NCI-H82 treated with DMSO at 0.1 percent for 48 hours (cell line): ENCODE measurements at regions not wholly inside any gene's neighbourhood (a gene's known extent, or its start where the extent isn't known, plus 50 kb on each side); places are given as distances from the start of the nearest gene placed in this dataset.

Source experiments
- DNase-seq: peaks from one replicate; lab custom pipeline; 2025; ENCODE audit not compliant: unreplicated experiment; lab: John Stamatoyannopoulos, UW

DNA sequence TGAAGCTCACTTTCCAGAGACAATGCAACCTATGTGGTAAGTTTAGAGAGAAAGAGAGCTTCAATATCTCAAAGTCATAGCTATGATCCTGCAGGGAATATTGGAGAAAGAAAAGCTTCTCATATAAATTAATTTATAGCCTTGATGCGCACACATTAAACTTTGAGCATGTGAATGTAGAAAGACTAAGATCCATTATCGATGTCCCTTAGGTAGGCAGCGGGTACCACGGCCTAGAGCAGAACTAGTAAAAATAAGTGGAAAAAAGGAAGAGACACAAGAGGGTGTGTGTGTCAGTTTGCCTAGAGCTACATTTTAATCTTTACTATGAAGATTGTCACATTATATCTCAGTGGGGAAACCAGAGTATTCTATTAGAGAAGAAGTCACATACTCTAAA is 685.6 kb downstream of the AMY1C start:
- no peak for DNase-seq

DNA sequence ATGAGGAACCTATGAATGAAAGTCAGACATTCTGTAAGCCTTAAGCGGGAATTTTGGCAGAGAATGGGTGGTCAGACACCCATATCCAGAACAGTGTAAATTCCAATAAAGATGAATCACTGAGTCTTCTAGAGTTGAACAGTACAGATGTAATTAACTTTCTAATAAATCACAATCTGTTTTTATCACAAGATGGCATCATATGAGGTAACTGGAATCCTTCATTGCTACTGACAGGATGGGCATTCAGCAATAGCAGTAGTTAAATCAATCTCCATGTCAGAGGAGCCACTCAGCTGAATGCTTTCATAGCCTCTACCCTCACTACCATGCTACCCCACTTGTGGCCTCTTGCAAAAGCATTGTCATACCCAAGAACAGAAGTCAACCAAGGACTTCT is 690.3 kb downstream of the AMY1C start:
- DNase-seq = no peak

DNA sequence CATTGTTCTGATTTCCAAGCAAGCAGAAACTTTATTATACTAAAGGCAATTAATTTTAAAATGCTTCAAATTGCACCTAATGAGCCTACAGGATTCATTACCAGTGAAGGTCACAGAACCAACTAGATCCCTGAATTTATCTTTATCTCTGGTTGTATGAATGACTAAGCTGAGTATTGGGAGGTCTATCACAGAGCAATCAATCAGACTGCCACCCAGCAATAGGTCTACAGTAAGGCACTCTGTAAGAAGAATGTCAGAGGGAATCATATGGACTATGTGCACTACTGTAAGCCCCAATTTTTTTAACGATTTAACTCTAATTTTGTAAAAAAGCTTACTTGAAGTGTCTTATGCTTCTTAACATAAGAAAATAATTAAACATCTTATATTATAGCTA is 707.0 kb downstream of the AMY1C start:
- DNase-seq = no peak

DNA sequence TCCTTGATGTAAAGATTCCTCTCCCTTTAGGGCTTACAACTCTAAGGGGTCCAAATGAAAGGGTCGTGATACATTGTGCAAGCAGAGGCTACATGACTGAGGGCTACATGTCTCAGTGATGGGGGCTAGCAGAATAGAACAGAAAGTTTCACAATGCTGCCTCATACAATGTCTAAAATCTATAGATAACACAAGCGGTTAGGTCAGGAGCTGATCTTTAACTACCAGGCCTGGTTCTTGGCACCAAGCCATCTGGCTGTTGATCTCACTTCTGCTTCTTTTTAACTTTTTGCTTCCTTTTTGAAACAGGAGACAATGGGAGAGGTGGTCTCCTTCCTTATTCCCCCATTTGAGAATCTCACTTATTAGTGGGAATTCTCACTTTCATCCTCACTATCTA is 710.2 kb downstream of the AMY1C start:
- no peak for DNase-seq

DNA sequence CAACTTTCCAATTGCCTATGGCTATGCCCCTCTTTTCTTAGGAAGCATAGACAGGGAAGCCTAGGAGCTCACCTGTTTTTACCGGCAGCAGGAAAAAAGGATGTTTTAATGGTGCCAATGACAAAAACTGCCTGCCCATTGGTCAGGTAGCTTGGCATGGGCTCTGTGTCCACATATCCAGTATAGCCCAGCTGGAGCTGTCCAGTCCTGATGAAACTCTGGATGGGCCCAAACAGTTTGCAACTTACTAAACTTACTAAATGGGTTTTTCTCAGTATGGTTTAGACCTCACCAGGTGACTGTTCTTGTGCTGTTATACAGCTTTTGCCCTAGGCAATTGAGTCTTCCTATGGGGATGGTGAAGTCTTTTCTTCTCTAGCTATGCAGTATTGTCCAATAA is 711.2 kb downstream of the AMY1C start:
- DNase-seq = no peak

DNA sequence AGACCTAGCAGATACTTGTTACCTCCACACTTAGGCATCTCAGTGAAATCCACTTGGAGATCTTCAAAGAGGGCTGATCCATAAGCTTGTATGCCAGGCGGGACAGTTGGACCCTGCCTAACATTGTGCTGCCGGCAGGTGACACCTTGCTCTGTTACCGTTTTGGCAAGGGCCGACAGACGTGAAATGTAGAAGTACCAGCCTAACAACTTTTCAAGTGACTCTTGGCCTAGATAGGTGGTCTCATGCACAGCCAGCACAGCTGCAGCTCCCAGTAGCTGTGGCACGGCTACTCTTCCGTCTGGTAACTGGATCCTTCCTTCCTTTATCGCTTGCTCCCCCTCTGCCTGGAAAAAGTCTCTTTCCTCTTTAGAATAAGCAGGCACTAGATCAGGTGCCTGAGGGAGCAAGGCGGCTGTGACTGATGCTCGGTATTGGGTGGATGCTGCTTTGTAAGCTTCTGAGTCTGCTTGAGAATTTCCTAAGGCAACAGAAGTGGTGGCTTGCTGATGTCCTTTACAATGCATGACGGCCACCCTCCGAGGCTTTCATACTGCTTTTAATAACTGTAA is 713.5 kb downstream of the AMY1C start:
- no peak for DNase-seq

DNA sequence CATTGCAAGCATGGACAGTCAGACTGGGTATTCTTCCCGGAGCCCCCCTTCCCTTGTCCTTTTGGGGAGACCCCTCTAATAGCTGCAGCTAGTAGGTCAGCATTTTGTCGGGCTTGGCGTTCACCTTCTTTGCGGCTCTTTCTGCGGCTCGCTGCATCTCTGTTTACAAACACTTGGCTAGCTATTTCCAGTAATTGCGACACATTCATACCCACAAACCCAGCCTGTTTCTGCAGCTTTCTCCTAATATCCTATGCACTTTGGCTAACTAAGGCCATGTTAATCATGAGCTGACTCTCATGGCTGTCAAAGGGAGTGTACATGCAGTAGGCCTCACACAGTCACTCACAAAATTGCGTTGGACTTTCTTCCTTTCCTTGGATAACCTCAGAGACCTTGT is 716.4 kb downstream of the AMY1C start:
- DNase-seq = no peak

DNA sequence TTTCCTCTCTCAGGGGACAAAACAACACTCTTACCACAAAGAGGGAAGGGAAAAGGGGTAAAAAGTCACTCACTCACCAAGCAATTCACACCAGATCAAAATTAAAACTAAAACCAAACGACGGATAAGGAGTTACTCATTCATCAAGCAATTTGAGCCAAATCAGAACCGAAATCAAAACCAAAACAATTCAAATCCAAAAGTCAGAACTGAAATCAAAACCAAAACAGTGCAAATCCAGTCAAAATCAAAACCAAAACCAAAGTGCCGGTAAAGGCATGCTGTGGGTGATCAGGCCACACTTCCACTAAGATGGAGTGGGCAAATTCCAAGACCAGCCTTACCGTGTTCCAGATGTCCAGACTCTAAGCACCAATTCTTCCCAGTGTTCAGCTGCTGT is 717.9 kb downstream of the AMY1C start:
- no peak for DNase-seq

DNA sequence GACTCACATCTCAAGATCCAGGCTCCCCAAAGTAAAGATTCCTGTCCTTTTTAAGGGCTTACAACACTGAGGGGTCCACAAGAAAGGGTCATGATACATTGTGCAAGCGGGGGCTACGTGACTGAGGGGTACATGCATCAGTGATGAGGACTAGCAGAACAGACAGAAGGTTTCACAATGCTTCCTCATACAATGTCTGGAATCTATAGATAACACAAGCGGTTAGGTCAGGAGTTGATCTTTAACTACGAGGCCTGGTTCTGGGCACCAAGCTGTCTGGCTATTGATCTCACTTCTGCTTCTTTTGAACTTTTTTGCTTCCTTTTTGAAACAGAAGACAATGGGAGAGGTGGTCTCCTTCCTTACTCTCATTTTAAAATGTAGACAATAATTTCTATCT is 718.6 kb downstream of the AMY1C start:
- DNase-seq = no peak

DNA sequence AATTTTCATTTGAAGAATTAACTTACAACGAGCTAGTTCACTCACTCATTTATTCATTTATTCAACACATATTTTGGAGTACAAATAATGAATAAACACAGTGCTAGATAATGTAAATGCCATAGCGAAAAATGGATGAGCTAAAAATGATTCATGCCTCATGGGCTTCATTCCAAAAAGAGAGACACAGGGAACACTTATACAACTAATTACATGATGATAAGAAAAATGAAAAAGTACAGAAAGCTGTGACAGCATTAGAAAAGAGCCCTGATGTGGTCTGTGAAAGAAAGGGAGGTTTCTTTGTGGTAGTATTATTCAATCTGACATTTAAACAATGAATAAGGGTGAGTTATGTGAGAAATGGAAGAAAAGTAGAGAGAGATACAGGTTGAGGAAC is 726.4 kb downstream of the AMY1C start:
- DNase-seq = no peak

DNA sequence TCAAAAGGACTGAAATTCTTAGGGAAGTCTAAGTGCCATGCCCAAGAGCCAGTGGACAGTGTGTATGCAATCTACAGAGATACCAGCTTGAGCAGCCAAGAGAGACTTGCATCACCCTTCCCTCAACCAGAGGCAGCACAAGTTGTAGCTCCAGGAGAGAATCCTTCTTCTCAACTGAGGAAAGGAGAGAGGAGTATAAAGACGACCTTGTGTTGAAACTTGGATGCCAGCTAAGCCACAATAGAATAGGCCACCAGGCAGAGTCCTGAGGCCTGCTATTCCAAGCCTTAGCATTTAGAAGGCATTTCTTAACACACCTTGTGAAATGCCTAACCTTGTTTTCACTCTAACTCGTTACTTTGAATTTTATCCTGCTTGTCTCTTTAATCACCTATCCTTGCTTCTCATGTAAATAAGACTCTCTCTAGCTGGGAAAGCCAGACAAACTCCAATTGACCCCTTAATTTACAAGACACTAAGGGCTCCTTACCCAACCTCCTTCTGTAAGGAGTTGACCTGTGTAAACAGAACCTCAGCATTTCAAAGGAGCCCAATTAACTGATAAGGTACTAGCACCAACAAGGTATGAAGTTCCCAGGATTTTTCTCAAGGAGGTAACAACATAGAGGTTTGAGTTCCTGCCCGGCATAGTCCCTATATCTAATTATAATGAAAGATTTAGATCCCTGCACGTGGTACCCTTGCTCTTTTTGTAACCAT is 738.8 kb downstream of the AMY1C start:
- no peak for DNase-seq

DNA sequence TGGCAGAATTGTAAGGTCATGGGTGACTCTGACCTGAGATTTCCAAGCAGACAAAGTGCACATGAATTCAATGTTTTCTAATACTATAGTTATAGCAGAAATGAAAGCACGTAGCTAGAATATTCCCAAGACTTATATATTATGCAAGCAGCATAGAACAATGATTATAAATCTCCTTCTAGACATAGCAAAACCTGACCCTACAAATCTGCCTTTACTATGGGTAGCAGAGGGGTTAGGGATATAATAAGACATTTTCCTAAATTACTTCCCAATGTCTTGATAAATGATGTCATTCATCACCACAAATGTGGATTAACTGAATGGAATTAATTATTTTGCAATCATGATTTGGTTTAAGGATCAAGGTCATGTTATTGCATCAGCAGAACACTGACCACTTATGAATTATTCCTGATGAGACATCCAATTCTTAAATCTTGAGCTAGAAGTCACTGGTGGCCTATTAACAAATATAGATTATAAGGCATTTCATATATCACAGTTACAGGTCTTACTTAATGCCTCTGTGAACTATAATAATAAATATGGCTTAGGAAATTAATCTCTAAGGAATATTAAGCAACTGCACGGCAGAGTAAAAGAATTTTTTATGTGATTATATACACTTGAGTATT is 776.6 kb downstream of the AMY1C start:
- peak; percentile 14 for DNase-seq

DNA sequence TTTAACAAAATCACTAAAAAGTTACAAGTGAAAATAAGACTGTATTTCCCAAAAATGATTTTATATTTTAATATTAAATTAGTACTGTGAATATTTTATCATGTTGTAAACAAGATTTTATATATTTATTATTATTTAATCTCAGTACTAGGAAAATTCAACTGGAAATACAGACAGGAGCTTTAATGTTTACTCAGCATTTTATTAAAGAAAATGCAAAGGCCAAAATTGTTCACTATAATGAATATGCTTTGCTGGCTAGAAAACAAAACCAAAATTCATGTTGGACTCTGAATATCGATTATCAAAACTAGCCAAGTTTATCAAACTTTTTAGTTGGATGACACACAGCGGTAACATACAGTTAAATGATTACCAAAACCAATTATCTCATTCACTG is 782.3 kb downstream of the AMY1C start:
- no peak for DNase-seq

DNA sequence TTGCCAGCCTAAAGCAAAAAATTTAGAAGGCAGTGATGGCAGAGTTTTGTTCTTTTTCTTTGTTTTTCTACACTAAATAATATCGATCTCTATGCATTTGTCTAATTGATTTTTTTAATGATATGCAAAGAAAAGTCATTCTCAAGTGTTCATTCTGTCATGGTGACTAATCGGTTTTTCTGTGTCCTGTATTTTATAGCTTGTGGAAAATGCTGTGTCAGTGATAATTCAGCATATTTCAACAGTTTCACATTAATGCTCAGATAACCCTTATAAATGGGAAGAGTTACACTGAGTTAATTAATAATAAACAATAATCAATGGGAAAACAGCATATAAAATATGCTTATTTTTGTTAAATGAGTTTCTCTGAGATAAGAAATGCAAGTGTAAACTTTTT is 824.9 kb downstream of the AMY1C start:
- no peak for DNase-seq

DNA sequence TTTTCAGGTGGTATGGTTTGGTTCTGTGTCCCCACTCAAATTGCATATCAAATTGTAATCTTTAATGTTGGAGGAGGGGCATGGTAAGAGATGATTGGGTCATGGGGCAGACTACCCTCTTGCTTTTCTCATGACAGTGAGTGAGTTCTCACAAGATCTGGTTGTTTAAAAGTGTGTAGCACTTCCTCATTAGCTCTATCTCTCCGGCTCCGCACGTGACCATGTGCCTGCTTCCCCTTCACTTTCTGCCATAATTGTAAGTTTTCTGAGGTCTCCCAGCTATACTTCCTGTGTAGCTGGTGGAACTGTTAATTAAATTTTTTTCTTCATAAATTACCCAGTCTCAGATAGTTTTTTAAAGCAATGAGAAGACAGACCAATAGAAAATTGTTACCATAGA is 843.2 kb downstream of the AMY1C start:
- no peak for DNase-seq

DNA sequence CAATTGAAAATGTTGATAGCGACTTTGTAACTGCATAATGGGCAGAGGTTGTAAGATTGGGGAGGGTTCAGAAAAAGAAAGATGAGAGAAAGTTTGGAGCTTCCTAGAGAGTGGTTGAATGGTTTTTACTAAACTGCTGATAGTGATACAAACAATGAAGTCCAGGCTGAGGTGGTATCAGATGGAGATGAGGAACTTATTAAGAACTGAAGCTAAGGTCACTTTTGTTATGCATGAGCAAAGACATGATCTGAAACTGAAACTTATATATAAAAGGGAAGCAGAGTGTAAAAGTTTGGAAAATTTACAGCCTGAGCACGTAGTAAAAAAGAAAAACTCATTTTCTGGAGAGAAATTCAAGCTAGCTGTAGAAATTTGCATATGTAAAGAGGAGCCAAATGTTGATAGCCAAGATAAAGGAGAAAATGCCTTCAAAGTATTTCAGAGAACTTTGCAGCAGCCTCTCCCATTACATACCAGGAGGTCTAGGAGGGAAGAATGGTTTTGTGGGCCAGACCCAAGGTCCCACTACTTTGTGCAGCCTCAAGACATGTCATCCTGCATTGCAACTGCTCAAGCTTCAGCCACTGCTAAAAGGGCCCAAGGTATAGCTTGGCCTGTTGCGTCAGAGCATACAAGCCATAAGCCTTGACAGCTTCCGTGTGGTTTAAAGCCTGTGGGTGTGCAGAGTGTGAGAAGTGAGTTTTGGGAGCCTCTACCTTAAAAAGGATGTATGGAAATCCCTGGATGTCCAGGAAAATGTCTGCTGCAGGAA is 843.9 kb downstream of the AMY1C start:
- no peak for DNase-seq

DNA sequence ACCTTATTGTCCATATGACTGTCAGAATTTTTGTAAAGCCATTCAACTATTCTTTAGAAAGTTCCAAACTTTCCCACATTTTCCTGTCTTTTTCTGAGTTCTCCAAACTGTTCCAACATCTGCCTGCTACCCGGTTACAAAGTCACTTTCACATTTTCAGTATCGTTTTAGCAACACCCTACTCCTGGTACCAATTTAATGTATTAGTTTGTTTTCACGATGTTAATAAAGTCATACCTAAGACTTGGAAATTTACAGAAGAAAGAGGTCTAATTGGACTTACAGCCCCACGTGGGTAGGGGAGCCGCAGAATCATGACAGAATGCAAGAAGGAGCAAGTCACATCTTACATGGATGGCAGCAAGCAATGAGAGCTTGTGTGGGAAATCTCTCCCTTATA is 867.8 kb downstream of the AMY1C start:
- DNase-seq = no peak

DNA sequence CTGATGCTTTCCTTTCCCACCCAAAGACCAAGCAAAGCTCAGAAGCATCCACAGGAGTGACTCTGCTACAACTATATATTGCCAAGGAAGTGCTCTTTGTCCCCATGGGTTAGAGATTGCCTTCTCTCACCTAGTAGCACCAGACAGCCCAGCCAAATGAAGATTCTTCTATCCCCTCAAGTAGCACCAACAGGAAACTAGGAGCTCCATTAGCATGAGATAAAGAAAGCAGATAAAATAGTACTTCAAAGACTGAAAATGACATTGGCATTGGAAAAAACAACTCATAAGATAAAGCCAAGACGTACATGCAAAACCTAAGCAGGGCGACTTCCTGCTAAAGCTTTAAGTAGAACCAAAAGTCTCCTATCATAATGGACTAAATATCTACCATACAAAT is 871.5 kb downstream of the AMY1C start:
- DNase-seq = no peak

DNA sequence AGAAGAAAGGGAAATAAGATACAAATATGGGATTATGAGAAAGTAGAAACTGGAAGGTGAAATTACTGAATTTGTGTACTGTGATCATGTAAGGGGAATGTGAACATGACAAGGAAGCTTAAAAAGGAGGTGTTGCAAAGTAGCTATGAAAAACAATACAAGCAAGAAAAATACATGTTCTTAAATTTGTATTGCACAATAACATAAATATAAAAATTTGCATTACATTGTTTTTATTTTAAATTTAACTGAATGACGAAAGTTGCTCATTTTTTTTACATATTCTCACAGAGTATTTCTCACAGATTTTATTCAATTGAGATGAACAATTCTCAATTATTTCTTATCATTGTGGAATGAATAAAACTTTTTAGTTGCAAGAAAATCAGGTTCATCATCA is 874.8 kb downstream of the AMY1C start:
- no peak for DNase-seq

DNA sequence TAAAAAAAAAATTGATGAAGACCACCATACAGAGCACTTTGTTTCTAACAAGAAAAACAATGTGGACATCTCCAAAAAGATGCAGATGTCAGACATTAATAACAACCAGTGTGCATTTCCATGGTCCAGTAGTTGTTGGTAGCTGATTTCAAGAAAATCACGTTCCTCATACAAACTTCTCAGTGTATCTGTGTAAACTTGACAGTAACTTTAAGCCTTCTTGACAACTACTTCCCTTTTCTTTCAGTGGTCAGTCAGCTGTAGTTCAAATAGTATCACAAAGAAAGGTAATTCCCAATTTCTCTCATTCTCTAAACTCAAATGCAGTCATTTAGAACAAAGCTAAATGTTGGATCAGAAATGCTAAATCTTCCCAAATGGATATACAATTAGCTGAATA is 879.9 kb downstream of the AMY1C start:
- DNase-seq = no peak

DNA sequence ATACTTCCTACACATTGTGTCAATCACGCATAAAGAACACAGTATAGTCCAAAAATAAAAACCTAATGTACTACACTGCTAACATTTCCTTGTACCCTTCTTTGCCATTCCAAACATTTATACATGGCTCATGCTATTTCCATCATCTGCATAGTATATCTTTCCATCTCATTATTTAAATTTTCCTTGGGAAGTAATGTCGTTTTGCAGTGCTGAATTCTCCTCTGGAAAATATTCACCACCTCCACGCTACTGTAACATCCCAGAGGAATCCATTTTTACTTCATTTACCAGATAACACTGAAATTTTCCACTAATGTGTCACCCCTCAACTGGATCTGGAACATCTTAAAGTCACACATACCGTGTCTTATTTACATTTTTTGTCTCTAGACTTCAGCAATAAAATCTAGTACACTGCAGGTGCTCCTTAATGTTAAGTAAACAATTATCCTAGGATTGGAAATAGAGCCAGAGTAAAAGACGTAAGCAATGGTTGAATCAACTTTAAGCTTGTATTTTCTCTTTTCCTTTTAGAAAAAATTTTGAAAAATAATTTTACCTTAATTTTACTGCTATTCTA is 881.0 kb downstream of the AMY1C start:
- no peak for DNase-seq

DNA sequence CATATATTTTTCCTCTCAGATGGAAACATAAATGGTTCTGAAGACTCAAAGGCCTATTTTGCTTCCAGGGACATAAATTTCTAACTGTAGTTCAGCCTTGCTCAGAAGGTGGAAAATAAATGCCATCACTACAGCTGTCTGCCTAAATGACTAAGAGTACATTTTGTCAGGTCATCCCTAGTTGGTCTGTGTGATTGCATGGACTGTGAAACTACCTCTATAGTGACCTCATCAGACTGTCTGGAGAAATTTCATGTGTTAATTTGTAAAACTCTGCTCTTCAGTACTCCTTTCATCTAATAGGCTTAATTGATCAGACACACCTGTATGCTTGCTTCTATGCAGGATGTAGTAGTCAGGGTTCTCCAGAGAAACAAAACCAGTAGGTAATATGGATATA is 886.9 kb downstream of the AMY1C start:
- no peak for DNase-seq
